ENCODE measurements at regions not wholly inside any gene's neighbourhood (a gene's known extent, or its start where the extent isn't known, plus 50 kb on each side); places are given as distances from the start of the nearest gene placed in this dataset.

DNA sequence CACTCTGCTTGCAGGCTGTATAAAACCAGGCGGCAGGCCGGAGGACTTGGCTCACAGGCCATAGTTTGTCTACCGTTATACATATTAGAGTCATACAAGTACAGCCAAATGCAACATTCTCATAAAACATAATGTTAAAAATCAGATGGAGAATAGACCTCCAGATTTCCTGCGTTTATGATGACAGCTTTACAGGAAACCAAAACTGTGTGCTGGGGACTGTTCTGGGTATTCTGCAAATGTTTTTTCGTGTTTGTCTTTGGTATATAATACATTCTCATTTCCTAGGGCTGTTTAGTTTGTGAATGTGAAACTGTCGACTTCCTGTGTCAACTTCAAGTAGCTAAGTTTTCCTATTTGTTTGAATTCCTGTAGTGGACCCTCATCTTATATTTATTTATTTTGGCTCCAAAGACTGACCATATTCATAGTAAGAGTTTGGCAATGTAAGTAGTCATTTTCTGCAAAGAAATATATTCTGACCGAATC is 79.5 kb upstream of the FAM9C start:
- TF ChIP-seq CREB1 (CRISPR knock-in tag; IDR thresholded peaks at IDR 0.05), result no peak
- TF ChIP-seq E2F4 (CRISPR knock-in tag; IDR thresholded peaks at IDR 0.05; ENCODE audit: borderline replicate concordance, low read depth), result no peak
- TF ChIP-seq, protein P1, sequence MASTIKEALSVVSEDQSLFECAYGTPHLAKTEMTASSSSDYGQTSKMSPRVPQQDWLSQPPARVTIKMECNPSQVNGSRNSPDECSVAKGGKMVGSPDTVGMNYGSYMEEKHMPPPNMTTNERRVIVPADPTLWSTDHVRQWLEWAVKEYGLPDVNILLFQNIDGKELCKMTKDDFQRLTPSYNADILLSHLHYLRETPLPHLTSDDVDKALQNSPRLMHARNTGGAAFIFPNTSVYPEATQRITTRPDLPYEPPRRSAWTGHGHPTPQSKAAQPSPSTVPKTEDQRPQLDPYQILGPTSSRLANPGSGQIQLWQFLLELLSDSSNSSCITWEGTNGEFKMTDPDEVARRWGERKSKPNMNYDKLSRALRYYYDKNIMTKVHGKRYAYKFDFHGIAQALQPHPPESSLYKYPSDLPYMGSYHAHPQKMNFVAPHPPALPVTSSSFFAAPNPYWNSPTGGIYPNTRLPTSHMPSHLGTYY (CRISPR knock-in tag; IDR thresholded peaks at IDR 0.05), result no peak
- TF ChIP-seq RELA (CRISPR knock-in tag; IDR thresholded peaks at IDR 0.05; ENCODE audit: borderline replicate concordance), result no peak
- no peak for TF ChIP-seq FOXP4 (CRISPR knock-in tag; IDR thresholded peaks at IDR 0.05)
- TF ChIP-seq, protein P2, sequence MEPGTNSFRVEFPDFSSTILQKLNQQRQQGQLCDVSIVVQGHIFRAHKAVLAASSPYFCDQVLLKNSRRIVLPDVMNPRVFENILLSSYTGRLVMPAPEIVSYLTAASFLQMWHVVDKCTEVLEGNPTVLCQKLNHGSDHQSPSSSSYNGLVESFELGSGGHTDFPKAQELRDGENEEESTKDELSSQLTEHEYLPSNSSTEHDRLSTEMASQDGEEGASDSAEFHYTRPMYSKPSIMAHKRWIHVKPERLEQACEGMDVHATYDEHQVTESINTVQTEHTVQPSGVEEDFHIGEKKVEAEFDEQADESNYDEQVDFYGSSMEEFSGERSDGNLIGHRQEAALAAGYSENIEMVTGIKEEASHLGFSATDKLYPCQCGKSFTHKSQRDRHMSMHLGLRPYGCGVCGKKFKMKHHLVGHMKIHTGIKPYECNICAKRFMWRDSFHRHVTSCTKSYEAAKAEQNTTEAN (CRISPR knock-in tag; IDR thresholded peaks at IDR 0.05), result no peak
- no peak for TF ChIP-seq TP53 (CRISPR knock-in tag; IDR thresholded peaks at IDR 0.05)
- TF ChIP-seq JAZF1 (CRISPR knock-in tag; IDR thresholded peaks at IDR 0.05), result no peak
- no peak for TF ChIP-seq ZNF317 (CRISPR knock-in tag; IDR thresholded peaks at IDR 0.05; ENCODE audit: borderline replicate concordance, low read depth)
- TF ChIP-seq, protein P3, sequence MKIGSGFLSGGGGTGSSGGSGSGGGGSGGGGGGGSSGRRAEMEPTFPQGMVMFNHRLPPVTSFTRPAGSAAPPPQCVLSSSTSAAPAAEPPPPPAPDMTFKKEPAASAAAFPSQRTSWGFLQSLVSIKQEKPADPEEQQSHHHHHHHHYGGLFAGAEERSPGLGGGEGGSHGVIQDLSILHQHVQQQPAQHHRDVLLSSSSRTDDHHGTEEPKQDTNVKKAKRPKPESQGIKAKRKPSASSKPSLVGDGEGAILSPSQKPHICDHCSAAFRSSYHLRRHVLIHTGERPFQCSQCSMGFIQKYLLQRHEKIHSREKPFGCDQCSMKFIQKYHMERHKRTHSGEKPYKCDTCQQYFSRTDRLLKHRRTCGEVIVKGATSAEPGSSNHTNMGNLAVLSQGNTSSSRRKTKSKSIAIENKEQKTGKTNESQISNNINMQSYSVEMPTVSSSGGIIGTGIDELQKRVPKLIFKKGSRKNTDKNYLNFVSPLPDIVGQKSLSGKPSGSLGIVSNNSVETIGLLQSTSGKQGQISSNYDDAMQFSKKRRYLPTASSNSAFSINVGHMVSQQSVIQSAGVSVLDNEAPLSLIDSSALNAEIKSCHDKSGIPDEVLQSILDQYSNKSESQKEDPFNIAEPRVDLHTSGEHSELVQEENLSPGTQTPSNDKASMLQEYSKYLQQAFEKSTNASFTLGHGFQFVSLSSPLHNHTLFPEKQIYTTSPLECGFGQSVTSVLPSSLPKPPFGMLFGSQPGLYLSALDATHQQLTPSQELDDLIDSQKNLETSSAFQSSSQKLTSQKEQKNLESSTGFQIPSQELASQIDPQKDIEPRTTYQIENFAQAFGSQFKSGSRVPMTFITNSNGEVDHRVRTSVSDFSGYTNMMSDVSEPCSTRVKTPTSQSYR (CRISPR knock-in tag; IDR thresholded peaks at IDR 0.05), result no peak
- no peak for TF ChIP-seq SMAD3 (CRISPR knock-in tag; IDR thresholded peaks at IDR 0.05; ENCODE audit: borderline replicate concordance)
- TF ChIP-seq ZNF121 (CRISPR knock-in tag; IDR thresholded peaks at IDR 0.05), result no peak
- TF ChIP-seq, protein P4, sequence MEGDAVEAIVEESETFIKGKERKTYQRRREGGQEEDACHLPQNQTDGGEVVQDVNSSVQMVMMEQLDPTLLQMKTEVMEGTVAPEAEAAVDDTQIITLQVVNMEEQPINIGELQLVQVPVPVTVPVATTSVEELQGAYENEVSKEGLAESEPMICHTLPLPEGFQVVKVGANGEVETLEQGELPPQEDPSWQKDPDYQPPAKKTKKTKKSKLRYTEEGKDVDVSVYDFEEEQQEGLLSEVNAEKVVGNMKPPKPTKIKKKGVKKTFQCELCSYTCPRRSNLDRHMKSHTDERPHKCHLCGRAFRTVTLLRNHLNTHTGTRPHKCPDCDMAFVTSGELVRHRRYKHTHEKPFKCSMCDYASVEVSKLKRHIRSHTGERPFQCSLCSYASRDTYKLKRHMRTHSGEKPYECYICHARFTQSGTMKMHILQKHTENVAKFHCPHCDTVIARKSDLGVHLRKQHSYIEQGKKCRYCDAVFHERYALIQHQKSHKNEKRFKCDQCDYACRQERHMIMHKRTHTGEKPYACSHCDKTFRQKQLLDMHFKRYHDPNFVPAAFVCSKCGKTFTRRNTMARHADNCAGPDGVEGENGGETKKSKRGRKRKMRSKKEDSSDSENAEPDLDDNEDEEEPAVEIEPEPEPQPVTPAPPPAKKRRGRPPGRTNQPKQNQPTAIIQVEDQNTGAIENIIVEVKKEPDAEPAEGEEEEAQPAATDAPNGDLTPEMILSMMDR (IDR thresholded peaks at IDR 0.05), result no peak
- no peak for TF ChIP-seq JUN (CRISPR knock-in tag; IDR thresholded peaks at IDR 0.05)
- TF ChIP-seq, protein P5, sequence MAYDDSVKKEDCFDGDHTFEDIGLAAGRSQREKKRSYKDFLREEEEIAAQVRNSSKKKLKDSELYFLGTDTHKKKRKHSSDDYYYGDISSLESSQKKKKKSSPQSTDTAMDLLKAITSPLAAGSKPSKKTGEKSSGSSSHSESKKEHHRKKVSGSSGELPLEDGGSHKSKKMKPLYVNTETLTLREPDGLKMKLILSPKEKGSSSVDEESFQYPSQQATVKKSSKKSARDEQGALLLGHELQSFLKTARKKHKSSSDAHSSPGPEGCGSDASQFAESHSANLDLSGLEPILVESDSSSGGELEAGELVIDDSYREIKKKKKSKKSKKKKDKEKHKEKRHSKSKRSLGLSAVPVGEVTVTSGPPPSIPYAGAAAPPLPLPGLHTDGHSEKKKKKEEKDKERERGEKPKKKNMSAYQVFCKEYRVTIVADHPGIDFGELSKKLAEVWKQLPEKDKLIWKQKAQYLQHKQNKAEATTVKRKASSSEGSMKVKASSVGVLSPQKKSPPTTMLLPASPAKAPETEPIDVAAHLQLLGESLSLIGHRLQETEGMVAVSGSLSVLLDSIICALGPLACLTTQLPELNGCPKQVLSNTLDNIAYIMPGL (CRISPR knock-in tag; IDR thresholded peaks at IDR 0.05), result no peak
- H3K4me3 Mint-ChIP-seq, result no peak overlapping the region
- ATAC-seq (no peak), DNase-seq (ENCODE audit: low spot score) (no peak)
- no peaks in the 10 kb centered on the region for H3K9me3 Mint-ChIP-seq
- peaks cover 3% of the 10 kb centered on the region; the same call in 1 of the 2 replicates for H3K36me3 Mint-ChIP-seq
- no peak overlapping the region for H3K27ac Mint-ChIP-seq
- H3K27me3 Mint-ChIP-seq (ENCODE audit: low read depth), result no peaks in the 10 kb centered on the region; the same call in 1 of the 2 replicates
- H3K4me1 Mint-ChIP-seq, result peaks cover 28% of the 10 kb centered on the region
- ChIA-PET CTCF (no interaction called here), POLR2A (no interaction called here)

All from WTC11 (cell line).